ENCODE measurements at regions not wholly inside any gene's neighbourhood (a gene's known extent, or its start where the extent isn't known, plus 50 kb on each side); places are given as distances from the start of the nearest gene placed in this dataset.

DNA sequence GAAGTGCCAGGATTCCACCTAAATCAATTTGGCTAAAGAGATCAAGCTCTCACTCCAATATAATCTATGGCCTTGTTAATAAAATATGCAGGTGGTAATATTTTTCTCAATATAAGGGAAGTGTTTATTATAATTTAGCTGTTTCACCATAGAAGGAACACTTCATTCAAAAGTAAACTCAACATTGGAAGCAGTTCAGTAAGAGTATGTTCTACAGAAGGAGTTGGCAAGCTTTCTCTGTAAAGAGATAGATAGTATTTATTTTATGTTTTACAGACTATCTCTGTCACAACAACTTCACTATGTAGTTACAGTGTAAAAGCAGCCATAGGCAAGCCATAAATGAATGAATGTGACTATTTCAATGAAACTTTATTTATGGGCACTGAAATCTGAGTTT lies 313.6 kb upstream of the ANO3 start:
- FAIRE-seq (no peak), DNase-seq (ENCODE audit: insufficient read length, low spot score) (no peak)
- TF ChIP-seq POLR2A (IDR thresholded peaks at IDR 0.05; ENCODE audit: low read depth, low read length), result no peak

DNA sequence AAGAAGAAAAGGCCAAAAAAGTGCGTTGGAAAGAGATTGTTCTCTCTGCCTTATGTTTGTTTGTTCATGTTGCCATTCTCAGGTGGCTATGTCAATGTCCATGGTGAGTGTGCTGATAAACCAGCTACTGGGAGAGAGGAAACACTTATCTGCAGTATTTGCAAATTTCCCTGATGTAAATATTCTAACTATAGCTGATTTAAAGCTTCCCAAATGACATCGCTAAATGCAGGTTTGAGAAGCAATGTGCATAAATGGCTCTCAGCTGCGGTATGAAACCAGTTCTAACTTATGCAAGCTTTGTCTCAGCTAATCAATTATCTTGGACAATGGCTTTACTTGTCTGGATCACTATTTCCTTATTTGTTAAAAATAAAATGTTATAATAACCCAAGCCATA lies 312.5 kb upstream of the ANO3 start:
- no peak for DNase-seq (ENCODE audit: insufficient read length, low spot score)
- TF ChIP-seq POLR2A (IDR thresholded peaks at IDR 0.05; ENCODE audit: low read depth, low read length), result no peak
- FAIRE-seq, result no peak

GRCh38 chr11:26021017-26021416 lies 310.9 kb upstream of the ANO3 start:
- no peak for DNase-seq (ENCODE audit: insufficient read length, low spot score)
- no peak for FAIRE-seq
- TF ChIP-seq POLR2A (IDR thresholded peaks at IDR 0.05; ENCODE audit: low read depth, low read length), result no peak

- DNase-seq (ENCODE audit: insufficient read length, low spot score) (no peak), FAIRE-seq (no peak)
- TF ChIP-seq POLR2A (IDR thresholded peaks at IDR 0.05; ENCODE audit: low read depth, low read length), result no peak
These were observed 308.9 kb upstream of the ANO3 start for GRCh38 chr11:26023057-26023456.

DNA sequence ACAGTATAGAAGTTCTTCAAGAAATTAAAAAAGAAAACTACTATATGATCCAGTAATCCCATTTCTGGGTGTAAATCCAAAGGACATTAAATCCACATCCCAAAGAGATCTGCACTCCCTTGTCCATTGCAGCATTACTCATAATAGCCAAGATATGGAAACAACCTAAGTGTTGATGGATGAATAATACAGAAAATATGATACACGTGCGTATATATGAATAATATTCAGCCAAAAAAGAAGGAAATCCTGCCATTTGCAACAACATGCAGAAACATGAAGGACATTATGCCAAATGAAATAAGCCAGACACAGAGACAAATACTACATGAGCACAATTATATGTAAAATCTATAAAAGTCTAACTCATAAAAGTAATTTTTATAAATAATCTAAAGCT lies 306.3 kb upstream of the ANO3 start:
- no peak for FAIRE-seq
- no peak for DNase-seq (ENCODE audit: insufficient read length, low spot score)
- TF ChIP-seq POLR2A (IDR thresholded peaks at IDR 0.05; ENCODE audit: low read depth, low read length), result no peak

- FAIRE-seq (no peak), DNase-seq (ENCODE audit: insufficient read length, low spot score) (no peak)
- TF ChIP-seq POLR2A (IDR thresholded peaks at IDR 0.05; ENCODE audit: low read depth, low read length), result no peak
These were observed 305.9 kb upstream of the ANO3 start for GRCh38 chr11:26026078-26026477.

DNA sequence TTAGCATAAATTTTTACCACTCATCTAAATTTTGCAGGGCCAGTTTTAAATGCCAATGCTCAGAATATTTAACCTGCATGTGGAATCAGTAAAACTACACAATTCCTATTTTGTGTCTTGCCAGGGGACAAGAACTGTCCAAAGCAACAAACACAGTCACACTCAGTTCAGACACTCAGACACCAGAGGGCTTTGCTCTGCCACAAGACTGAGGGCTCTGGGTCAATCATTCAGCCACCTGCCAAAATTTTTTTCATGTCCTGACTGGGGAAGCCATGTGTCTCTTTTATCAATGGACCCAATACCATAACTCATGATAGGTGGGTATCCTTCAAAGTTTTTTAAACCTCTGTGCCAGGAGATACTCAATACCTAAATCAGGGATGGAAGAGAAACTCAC lies 304.0 kb upstream of the ANO3 start:
- no peak for FAIRE-seq
- TF ChIP-seq POLR2A (IDR thresholded peaks at IDR 0.05; ENCODE audit: low read depth, low read length), result no peak
- DNase-seq (ENCODE audit: insufficient read length, low spot score), result no peak

- FAIRE-seq, result no peak
- no peak for DNase-seq (ENCODE audit: insufficient read length, low spot score)
- no peak for TF ChIP-seq POLR2A (IDR thresholded peaks at IDR 0.05; ENCODE audit: low read depth, low read length)
These were observed 303.5 kb upstream of the ANO3 start for GRCh38 chr11:26028393-26028911.

GRCh38 chr11:26030399-26030798 lies 301.5 kb upstream of the ANO3 start:
- DNase-seq (ENCODE audit: insufficient read length, low spot score) (no peak), FAIRE-seq (no peak)
- no peak for TF ChIP-seq POLR2A (IDR thresholded peaks at IDR 0.05; ENCODE audit: low read depth, low read length)

GRCh38 chr11:26032241-26032640 lies 299.7 kb upstream of the ANO3 start:
- FAIRE-seq (no peak), DNase-seq (ENCODE audit: insufficient read length, low spot score) (no peak)
- no peak for TF ChIP-seq POLR2A (IDR thresholded peaks at IDR 0.05; ENCODE audit: low read depth, low read length)

- TF ChIP-seq POLR2A (IDR thresholded peaks at IDR 0.05; ENCODE audit: low read depth, low read length), result no peak
- FAIRE-seq (no peak), DNase-seq (ENCODE audit: insufficient read length, low spot score) (no peak)
These were observed 296.2 kb upstream of the ANO3 start for GRCh38 chr11:26035696-26036095.

GRCh38 chr11:26037716-26038115 lies 294.2 kb upstream of the ANO3 start:
- TF ChIP-seq POLR2A (IDR thresholded peaks at IDR 0.05; ENCODE audit: low read depth, low read length), result no peak
- no peak for DNase-seq (ENCODE audit: insufficient read length, low spot score)
- FAIRE-seq, result no peak

DNA sequence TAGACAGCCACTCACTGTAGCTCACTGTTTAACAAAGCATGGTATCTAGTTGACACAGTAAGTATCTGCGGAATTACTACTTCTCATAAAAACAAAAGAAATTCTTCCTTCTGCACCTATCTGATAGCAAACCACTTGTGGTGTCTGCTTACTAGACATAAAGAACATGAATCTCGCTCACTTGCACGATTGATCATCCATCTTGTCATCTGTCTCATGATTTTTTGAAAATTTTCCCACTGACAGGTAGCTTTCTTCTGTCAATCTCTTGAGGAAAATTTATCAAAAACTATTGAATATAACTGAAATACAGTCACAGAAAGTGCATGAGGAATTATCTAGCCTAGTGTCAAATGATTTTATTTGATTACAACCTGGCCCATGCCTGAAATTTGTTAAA lies 291.6 kb upstream of the ANO3 start:
- no peak for DNase-seq (ENCODE audit: insufficient read length, low spot score)
- TF ChIP-seq POLR2A (IDR thresholded peaks at IDR 0.05; ENCODE audit: low read depth, low read length), result no peak
- no peak for FAIRE-seq

DNA sequence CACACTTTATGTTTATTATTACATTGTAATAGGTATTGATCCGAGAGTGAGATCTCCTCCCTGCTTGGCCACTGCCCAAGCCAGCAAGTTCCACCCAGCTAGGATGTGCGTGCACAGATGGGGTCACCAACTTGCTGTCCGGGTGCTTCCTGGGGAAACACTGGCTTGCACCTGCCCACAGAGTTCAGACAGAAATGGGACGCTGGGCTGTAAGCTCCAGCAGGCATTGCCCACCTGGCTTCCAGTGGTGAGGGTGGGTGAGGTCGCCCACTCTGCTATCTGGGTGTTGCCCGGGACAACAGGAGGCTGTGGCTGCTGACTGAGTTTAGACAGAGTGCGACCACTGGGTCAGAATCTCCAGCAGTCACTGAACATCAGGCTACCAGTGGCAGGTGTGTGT lies 289.8 kb upstream of the ANO3 start:
- FAIRE-seq (no peak), DNase-seq (ENCODE audit: insufficient read length, low spot score) (no peak)
- TF ChIP-seq POLR2A (IDR thresholded peaks at IDR 0.05; ENCODE audit: low read depth, low read length), result no peak

- no peak for TF ChIP-seq POLR2A (IDR thresholded peaks at IDR 0.05; ENCODE audit: low read depth, low read length)
- no peak for FAIRE-seq
These were observed 288.3 kb upstream of the ANO3 start for GRCh38 chr11:26043665-26044064.

GRCh38 chr11:26044389-26044788 lies 287.5 kb upstream of the ANO3 start:
- TF ChIP-seq POLR2A (IDR thresholded peaks at IDR 0.05; ENCODE audit: low read depth, low read length), result no peak
- FAIRE-seq, result no peak
- DNase-seq (ENCODE audit: insufficient read length, low spot score), result no peak

More at GRCh38 chr11:26043665-26044064, 288.3 kb upstream of the ANO3 start:
- no peak for DNase-seq (ENCODE audit: insufficient read length, low spot score)

Data from H54 (cell line).